Stimulated activated CD8-positive, alpha-beta memory T cell treated with anti-CD3 and anti-CD28 coated beads, Interleukin-7, amount 100 ng/mL, for 48 hours (primary cell): ENCODE measurements at regions not wholly inside any gene's neighbourhood (a gene's known extent, or its start where the extent isn't known, plus 50 kb on each side); places are given as distances from the start of the nearest gene placed in this dataset.

Experiments used
- DNase-seq, 2 donors: peaks; one replicate each; pipeline ENCODE4 v3.0.0-alpha.2; 2020; ENCODE audit warnings: low read depth in 1 of 2; ENCODE audit errors: extremely low read depth in 1 of 2

DNA sequence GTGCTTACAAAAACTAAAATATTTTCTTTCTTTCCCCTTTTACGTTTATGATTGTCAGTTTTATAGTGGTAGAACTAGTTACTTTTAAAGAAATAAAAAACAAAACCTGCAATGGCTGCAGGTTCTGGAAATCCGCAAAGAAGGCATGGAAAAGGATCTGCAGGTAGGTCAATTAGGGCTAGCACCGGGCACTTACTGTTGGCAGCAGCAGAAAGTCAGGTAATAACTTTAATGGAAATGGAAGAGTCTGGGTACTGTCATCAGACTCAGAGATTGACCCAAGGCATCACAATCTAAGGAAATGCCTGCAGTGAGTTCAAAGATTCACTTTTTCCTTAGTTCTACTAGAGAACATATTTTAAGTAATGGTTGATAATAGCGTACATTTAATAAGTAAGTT lies 1136.3 kb upstream of the B3GALT2 start:
- no peak for DNase-seq

DNA sequence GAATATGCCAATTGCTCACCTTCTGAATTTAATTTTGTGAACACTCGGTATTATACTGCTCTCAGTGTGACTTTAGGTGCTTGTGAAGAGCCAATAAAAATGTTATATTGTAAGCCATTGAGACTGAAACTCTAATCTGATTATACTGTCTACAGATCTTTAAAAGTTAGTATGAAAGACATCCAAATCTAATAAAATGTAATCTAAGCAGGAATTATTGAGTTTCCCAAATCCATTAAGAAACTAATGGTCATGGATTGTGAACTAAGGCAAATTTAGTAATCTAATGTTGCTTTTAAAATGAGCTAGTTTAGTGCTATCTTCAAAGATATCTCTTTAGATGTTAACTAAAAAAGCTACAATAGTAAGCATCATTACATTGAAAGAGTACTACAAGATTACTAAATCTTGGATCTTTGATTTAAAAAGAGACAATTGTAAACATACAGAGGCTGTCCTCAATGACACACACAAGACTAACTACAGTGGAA lies 1132.4 kb upstream of the B3GALT2 start:
- DNase-seq = no peak

DNA sequence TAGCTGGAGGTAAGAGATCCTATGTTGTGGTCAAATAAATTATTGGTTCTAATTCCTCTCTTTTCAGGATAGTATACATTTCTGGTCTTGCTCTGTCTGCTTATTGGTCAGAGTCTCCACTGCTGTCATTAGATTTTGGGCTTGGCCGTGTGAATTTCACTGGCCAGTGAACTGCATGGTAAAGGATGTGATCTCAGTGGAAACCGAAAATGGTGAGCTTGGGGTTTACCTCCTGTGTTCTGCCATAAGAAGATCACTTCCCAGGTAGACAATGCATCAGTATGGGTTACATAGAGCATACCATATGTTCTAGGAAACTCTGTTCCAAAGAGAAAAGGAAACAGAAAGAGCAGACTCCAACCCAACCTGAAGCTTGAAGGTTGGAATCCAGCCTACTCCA lies 1123.3 kb upstream of the B3GALT2 start:
- no peak for DNase-seq

DNA sequence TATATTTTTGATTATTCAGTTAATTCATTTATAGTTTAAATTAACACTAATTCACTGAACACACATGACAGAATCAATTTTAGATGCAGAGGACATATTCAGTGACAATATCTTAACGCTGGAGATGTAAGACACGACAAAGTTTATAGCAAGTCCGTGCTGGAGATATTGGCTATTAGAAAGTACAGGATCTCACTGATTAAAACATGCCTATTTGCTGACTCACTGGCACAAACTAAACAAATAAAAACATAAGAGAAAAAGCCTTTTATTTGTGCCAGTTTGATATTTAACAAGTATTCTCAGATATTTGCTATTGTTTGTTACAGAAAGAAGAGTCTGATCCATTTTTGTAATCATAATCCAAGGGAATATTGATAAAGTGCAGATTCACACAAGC lies 1122.9 kb upstream of the B3GALT2 start:
- DNase-seq = no peak

DNA sequence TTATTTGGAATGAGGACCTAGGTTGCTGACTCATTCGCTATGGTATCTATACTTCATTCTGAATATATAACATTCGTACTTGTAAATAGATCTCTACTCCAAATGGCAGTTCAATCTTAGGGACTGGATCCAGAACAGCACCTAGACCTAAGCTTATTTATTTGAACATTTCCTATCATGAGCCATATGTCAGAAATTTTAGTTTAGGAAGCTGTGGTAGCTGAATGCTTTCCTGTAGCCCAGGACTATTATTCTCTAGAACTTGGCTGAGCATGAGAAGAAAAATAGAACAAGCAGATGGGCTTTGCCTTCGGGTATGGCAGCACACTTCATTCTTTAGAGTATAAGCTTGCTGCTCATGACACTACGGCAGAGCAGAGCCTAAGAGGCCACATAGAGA lies 1114.4 kb upstream of the B3GALT2 start:
- DNase-seq = no peak

DNA sequence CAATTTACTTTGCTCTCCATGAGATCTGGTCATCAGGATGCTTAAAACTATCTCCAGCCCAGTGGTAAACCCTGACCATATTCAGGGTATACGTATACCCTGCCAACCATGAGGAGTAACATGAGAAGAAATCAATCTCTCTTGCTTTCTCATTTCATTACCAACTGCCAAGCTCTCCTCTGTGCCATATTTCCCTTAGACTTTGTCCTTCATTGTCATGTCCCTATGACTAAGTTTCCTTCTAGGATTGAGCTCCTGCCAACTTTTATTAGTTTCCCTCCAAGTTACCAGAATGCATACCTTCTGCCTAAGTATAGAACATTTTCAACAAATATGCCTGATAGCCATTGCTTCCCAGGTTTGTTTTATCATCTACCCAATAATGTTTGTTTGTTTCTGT lies 1113.9 kb upstream of the B3GALT2 start:
- DNase-seq = no peak

DNA sequence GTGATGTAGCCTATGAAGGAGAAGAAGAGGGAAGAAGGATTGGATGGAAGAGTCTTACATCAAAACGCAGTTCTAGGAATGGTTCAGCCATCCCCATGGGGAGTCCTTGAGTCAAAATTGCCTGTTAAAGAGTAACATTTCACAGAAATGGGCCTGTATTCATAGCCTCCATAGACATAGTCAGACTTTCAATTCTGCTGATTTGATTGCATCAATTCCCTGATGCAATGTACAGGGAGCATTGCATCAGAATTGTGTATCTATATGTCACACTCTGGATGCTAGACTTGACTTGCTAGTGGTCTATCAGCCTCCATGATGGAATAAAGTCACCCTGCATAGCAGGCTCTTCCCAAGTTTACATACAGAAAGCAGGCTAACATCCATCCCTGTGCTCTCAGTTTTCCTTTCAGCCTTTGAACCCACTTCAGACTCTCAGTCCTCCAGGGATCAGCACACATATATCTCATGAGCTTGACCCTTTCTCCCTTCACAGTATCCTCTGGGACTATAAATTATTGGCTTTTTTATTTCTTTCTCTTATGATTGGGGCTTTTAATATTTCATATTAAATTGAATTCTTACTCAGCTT lies 1111.7 kb upstream of the B3GALT2 start:
- DNase-seq = no peak

DNA sequence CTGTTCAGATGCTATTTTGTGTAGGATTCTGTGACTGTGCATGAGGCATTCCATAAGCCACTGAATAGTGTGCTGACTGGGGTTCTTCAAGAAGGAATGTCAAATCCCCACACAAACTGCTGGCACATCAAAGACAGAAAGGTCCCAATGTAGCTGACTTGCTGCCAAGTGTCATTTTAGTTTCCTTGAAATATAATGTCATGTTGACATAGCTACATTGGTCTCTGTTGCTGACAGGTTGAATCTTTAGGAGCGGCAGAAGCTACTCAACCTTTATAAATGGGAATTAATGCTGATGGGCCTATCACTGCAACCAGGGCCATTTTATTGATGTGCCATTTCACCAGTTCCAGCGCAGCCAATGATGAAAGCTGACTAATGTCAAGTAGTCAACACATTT lies 1110.7 kb upstream of the B3GALT2 start:
- DNase-seq = no peak

DNA sequence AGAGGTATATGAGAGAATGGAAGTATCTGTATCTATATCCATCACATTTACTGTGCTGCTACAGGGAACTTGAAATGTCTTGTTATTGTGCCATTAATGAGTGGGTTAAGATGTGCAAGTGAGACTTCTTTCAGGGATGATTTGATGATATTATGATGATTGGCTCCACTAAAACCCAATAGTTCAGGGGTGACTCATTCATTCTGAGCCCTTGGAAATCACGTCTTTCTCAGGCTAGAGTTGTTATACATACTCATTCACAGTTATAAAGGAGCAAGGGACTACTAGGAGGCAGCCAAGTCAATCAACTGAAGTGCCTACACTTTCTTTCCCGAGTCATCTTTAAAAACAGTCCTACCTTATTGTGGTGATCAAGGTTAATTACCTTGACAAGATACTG lies 1109.8 kb upstream of the B3GALT2 start:
- DNase-seq = no peak

DNA sequence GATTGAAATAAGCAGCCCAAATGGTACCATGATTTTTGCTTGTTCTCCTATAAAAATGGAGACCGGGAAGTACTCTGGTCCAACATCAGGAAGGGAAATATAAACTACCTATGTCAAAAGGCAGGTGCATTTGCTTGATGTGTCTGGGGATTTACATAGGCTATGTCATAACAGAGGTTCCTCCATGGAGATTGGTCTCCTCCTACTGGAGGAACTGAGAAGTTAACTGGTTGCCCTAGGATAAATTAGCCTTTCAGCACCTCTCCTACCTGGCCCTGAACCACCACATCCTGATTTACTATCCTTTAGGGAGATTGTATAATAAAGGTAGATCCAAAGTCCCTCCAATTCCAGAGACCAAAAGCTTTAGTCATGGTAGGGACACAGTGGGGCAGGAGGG lies 1109.3 kb upstream of the B3GALT2 start:
- DNase-seq = no peak

DNA sequence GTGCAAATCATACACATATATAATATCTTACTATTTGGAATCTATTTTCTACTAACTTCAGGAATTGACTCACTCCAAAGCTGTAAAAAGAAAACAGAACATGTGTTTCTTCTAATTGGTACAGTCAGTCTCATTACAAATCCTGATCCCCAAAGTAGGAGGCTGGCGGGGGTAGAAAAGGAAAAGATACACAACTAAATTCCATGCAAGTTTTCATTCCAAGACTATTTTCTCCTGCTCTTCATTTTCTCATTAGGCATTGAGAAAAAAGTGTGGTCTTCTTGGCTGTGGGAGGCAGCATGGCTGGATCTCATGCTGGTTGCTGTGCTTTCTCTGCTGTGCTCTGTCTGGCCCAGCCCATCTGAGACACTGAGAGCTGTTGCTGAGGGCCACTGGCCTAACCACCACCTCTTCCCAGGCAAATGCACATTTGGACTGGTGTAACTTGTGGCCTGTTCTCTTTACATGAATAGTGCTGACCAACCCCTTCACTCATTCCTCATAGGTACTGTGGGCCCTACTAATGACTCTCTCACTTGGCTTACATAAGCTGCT lies 1107.5 kb upstream of the B3GALT2 start:
- no peak for DNase-seq

DNA sequence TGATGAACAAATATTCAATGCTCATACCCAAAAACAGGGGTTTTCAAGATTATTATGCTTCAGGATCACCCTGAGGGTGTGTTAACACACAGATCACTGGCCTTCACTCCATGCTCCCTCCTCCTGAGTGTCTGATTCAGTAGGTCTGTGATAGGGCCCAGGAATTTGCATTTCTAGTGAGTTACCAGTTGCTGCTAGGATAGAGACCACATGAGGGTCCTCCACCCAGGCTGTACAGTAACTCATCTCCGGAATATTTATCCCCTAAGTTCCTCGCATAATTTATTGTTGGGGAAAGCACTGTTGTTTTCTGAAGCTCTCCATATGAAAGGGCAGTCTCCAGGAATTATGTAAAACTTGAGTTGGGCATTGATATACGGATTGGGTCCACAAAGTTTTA lies 1106.6 kb upstream of the B3GALT2 start:
- no peak for DNase-seq

DNA sequence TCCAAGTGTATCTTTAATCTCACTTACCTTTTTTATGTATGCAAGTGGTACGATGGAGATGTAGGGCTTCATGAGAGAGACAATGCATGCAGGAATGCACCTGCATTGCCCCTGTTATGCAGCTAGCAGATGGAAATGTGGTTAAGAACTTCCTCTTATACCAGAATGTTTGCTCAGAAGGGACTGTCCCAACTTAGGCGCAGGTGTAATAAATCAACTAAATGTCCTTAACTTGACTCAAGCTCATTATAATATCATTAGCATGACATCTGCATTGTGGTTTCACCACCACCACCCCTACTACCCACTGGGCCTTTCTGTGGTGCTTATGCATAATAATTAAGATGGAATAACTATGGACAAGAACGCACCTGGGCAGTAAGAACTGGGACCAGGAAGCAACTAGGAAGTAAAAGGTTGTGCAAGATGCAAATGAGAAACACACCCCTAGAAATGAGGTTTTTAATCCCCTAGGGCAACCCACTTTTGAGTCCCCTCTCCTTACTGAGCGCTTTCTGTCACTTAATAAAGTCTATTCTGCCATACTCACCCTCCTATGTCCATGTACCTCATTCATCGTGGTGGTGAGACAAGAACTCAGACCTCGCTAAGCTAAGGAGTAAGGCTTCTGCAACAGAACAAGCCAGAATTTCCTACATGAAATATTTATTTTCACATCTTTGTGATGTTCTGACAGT lies 1103.3 kb upstream of the B3GALT2 start:
- DNase-seq = peak in 1 of 2 donors; percentile 9

DNA sequence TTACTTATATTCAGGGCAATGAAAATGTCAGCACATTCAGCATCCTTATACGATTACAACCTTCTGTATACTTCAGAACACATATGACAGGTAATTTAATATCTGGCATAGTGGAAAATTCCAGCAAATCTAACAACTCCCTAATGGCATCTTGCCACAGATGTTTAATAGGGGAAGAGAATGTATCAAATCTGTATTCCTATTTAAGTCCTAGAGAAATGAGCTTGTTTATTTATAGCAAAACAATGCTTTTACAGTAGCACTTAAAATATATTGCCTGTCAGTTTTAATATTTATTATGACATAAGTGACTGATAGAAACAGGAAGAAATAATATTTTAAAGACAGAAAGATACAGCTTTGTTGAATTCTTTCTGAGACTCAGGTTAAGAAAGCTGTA lies 1101.8 kb upstream of the B3GALT2 start:
- DNase-seq = no peak

DNA sequence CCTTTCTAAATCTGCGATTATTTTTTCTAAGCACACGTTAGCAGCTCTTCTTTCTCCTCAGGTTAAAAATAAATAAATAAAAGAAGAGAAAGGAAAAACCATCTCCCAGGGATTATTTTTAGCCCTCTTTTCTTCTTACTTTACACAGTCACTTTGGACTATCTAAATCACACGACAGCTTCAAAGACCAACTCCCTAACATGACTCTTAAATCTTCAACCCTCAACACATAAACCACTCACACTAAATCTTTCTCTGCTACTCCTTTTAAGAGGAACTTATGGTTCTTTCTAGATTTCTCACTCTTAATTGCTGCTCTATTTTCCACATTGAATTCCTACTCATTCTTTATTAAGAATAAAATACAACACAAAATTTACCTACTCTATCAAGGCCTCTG lies 1095.0 kb upstream of the B3GALT2 start:
- DNase-seq = no peak

DNA sequence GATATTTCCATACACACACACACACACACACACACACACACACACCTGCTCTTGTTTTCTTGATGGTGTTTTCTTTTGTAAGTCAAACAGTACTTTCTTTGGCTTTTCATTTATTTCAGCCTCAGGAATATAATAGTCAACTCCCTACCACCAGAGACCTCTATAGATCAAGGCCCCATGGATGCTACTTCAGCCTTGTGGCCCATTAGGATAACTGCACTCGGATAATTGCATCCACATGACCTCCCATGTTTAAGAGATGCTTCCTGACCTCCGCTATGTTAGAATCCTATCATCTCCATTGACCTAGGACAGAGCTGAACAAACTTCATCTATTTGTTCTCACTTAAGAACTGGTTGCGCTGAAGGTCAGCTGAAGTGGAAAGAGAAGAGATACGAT lies 1094.0 kb upstream of the B3GALT2 start:
- no peak for DNase-seq

DNA sequence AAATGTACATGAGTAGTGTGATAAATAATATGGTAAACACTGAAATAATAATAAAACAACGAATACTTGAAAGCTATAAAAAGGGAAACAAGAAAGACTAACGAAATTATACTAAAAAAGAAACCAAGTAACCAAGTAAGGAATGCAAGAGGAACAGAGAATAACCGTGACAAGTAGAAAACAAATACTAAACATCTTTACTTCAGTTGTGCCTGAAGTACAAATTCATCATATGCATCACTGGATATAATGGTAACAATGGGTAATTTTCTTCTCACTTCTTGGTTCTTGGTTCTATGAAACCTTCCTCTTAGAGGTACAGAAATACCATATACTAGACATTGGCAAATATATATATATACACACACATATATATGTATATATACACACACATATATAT lies 1093.6 kb upstream of the B3GALT2 start:
- DNase-seq = no peak

DNA sequence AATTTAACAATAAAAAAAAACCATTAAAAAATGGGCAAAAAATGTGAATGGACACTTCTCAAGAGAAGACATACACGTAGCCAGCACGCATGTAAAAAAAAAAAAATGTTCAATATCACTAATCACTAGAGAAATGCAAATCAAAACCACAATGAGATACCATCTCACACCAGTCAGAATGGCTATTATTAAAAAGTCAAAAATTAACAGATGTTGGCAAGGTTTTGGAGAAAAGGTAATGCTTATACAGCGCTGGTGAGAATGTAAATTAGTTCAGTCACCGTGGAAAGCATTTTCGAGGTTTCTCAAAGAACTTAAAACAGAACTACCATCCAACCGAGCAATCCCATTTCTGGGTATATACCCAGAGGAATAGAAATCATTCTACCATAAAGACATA lies 1091.5 kb upstream of the B3GALT2 start:
- no peak for DNase-seq

DNA sequence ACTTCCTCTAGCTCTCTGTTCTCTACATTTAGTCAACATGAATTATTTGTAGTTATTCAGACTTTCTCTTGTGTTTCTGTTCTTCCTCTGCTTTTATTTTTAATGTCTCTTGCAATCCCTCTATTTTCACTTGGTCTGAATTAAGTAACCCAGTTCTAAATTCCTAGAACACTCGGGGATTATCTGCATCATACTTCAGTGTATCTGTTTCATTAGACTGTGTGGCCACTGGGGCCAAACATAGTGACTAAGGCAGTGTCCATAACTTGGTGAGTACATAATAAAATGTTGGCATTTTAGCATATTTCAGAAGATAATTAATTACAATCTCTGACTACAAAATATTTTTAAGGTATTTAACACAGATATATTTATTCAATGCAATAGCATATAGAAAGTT lies 1087.2 kb upstream of the B3GALT2 start:
- no peak for DNase-seq

DNA sequence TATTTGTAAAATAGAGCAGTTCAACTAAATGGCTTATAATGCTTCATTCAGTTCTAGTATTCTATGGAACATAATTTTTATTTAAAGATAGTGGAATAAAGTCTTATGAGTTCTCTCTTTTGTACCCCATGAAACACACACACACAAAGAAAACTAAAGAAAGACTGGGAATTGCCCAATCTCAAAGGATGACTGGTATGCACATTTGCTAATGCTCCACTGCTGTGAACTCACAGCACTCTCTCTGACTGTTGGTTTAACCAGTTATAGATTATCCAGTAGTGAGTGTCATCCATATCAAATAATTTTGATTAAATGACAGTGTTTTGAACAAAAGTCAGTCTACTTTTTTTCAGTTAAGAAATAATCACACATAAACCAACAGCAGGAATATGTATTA lies 1082.4 kb upstream of the B3GALT2 start:
- DNase-seq = no peak

DNA sequence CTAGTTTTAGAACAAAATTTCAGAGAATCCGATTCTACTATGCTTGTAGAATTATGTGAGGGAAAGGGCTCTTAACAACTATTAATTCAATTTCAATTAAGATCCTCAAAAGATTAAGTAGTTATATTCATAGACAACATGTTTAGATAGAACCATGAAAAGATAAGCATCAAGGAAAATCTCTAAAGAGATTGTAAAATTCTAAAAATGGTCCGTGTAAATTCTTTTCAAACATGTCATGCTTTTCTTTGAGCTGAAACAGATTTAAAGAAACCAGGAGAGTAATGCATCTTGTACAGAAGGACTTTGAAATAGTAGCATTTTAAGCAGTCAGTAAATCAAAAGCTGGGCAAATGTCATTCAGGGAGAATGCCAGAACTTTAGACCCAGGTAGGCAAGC lies 1080.6 kb upstream of the B3GALT2 start:
- no peak for DNase-seq

DNA sequence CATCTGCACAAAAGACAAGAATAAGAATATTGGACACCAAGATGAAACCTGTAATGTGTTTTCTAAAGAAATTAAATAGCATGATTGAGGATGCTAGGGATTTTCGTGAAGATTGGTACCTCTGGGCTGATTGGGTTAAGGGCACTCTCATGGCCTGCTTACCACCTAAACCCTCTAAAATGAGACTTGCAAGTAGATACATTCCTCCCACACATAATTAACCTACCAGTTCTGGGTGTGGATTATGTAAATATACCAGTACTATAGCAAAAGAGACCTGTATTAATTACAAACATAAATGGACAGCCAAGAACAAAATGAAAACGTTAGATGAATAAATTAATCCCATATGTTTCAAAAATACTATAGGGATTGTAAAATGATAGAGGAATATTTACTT lies 1069.6 kb upstream of the B3GALT2 start:
- no peak for DNase-seq

DNA sequence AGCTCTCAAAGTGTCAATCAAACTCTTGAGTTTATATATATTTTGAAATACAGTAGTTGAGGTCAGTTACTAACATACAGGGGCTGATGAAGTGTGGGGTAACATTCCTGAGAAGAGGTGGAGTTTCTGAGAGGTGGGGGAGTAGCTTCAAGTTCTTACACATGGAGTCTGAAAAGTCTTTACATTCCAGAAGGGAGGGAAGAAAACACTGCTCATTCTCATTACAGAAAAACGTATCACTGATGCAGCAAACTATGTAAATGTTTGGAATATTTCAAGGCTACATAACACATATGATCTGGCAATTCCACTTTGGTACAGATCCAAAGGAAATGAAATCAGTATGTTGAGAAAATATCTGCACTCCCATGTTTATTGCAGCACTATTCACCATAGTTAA lies 1065.8 kb upstream of the B3GALT2 start:
- DNase-seq = no peak
